ENCODE measurements at regions not wholly inside any gene's neighbourhood (a gene's known extent, or its start where the extent isn't known, plus 50 kb on each side); places are given as distances from the start of the nearest gene placed in this dataset.
"Not testable (repeated sequence)": the region's sequence is repeated elsewhere in the genome, so short reads cannot be mapped to it uniquely, and the experiment has no call there.

- Mint-ChIP-seq H3K27ac (ENCODE audit: low read depth) (no peak overlapping the region), H3K9me3 (no peaks in the 10 kb centered on the region), H3K36me3 (ENCODE audit: insufficient read depth) (no peaks in the 10 kb centered on the region), H3K4me3 (no peak overlapping the region), H3K4me1 (no peaks in the 10 kb centered on the region), H3K27me3 (no peaks in the 10 kb centered on the region)
- DNase-seq (ENCODE audit: low spot score in 2 of 2) (no peak), ATAC-seq (replicated peaks; ENCODE audit: extremely low read depth, poor library complexity, severe bottlenecking) (no peak)
Measured at GRCh38 chr7:65317372-65317771, 56.3 kb upstream of the ZNF92 start.

GRCh38 chr7:65310761-65311160 lies 62.9 kb upstream of the ZNF92 start:
- peaks cover 5% of the 10 kb centered on the region for H3K4me1 Mint-ChIP-seq
- no peaks in the 10 kb centered on the region for H3K36me3 Mint-ChIP-seq (ENCODE audit: insufficient read depth)
- no peaks in the 10 kb centered on the region for H3K9me3 Mint-ChIP-seq
- ATAC-seq (replicated peaks; ENCODE audit: extremely low read depth, poor library complexity, severe bottlenecking) (no peak), DNase-seq (ENCODE audit: low spot score in 2 of 2) (no peak)
- no peaks in the 10 kb centered on the region for H3K27me3 Mint-ChIP-seq
- no peak overlapping the region for H3K4me3 Mint-ChIP-seq
- no peak overlapping the region for H3K27ac Mint-ChIP-seq (ENCODE audit: low read depth)

- peaks cover 18% of the 10 kb centered on the region for H3K27me3 Mint-ChIP-seq
- DNase-seq (ENCODE audit: low spot score in 2 of 2) (no peak), ATAC-seq (replicated peaks; ENCODE audit: extremely low read depth, poor library complexity, severe bottlenecking) (no peak)
- H3K36me3 Mint-ChIP-seq (ENCODE audit: insufficient read depth) = no peaks in the 10 kb centered on the region
- no peaks in the 10 kb centered on the region for H3K9me3 Mint-ChIP-seq
- H3K4me1 Mint-ChIP-seq = peaks cover 5% of the 10 kb centered on the region
- H3K4me3 Mint-ChIP-seq = no peak overlapping the region
- no peak overlapping the region for H3K27ac Mint-ChIP-seq (ENCODE audit: low read depth)
Measured at GRCh38 chr7:65308300-65308678, 65.4 kb upstream of the ZNF92 start.

GRCh38 chr7:65307651-65308299 lies 65.9 kb upstream of the ZNF92 start:
- ATAC-seq (replicated peaks; ENCODE audit: extremely low read depth, poor library complexity, severe bottlenecking) = peak; percentile 68
- H3K36me3 Mint-ChIP-seq (ENCODE audit: insufficient read depth) = no peaks in the 10 kb centered on the region
- DNase-seq (ENCODE audit: low spot score in 2 of 2) = peak; percentile 12 to 21
- no peak overlapping the region for H3K27ac Mint-ChIP-seq (ENCODE audit: low read depth)
- H3K27me3 Mint-ChIP-seq = peaks cover 18% of the 10 kb centered on the region
- H3K9me3 Mint-ChIP-seq = no peaks in the 10 kb centered on the region
- H3K4me3 Mint-ChIP-seq = no peak overlapping the region
- peaks cover 5% of the 10 kb centered on the region for H3K4me1 Mint-ChIP-seq

GRCh38 chr7:65304175-65304574 lies 69.5 kb upstream of the ZNF92 start:
- DNase-seq (ENCODE audit: low spot score in 2 of 2) = no peak
- H3K4me3 Mint-ChIP-seq = no peak overlapping the region
- peaks cover 5% of the 10 kb centered on the region for H3K4me1 Mint-ChIP-seq
- no peaks in the 10 kb centered on the region for H3K36me3 Mint-ChIP-seq (ENCODE audit: insufficient read depth)
- no peaks in the 10 kb centered on the region for H3K9me3 Mint-ChIP-seq
- ATAC-seq (replicated peaks; ENCODE audit: extremely low read depth, poor library complexity, severe bottlenecking) = no peak
- H3K27me3 Mint-ChIP-seq = peaks cover 18% of the 10 kb centered on the region
- H3K27ac Mint-ChIP-seq (ENCODE audit: low read depth) = no peak overlapping the region

GRCh38 chr7:65302883-65303282 lies 70.8 kb upstream of the ZNF92 start:
- Mint-ChIP-seq H3K27me3 (peaks cover 18% of the 10 kb centered on the region), H3K4me1 (peaks cover 5% of the 10 kb centered on the region), H3K36me3 (ENCODE audit: insufficient read depth) (no peaks in the 10 kb centered on the region), H3K4me3 (no peak overlapping the region), H3K9me3 (no peaks in the 10 kb centered on the region), H3K27ac (ENCODE audit: low read depth) (no peak overlapping the region)
- ATAC-seq (replicated peaks; ENCODE audit: extremely low read depth, poor library complexity, severe bottlenecking) (no peak), DNase-seq (ENCODE audit: low spot score in 2 of 2) (no peak)

GRCh38 chr7:65301007-65301406 lies 72.6 kb upstream of the ZNF92 start:
- Mint-ChIP-seq H3K4me1 (peaks cover 3% of the 10 kb centered on the region), H3K27ac (ENCODE audit: low read depth) (no peak overlapping the region), H3K36me3 (ENCODE audit: insufficient read depth) (no peaks in the 10 kb centered on the region), H3K4me3 (no peak overlapping the region), H3K27me3 (peaks cover 18% of the 10 kb centered on the region), H3K9me3 (no peaks in the 10 kb centered on the region)
- DNase-seq (ENCODE audit: low spot score in 2 of 2) = no peak
- no peak for ATAC-seq (replicated peaks; ENCODE audit: extremely low read depth, poor library complexity, severe bottlenecking)

GRCh38 chr7:65295409-65295808 lies 78.2 kb upstream of the ZNF92 start:
- Mint-ChIP-seq H3K27ac (ENCODE audit: low read depth) (no peak overlapping the region), H3K4me1 (peaks cover 18% of the 10 kb centered on the region), H3K36me3 (ENCODE audit: insufficient read depth) (no peaks in the 10 kb centered on the region), H3K27me3 (peaks cover 15% of the 10 kb centered on the region), H3K9me3 (no peaks in the 10 kb centered on the region), H3K4me3 (no peak overlapping the region)
- no peak for DNase-seq (ENCODE audit: low spot score in 2 of 2)
- no peak for ATAC-seq (replicated peaks; ENCODE audit: extremely low read depth, poor library complexity, severe bottlenecking)

- H3K9me3 Mint-ChIP-seq; H3K36me3 Mint-ChIP-seq (ENCODE audit: insufficient read depth); ATAC-seq (replicated peaks; ENCODE audit: extremely low read depth, poor library complexity, severe bottlenecking); H3K27ac Mint-ChIP-seq (ENCODE audit: low read depth); H3K4me3 Mint-ChIP-seq; DNase-seq (ENCODE audit: low spot score in 2 of 2); H3K4me1 Mint-ChIP-seq: not testable (repeated sequence)
- peaks cover 15% of the 10 kb centered on the region for H3K27me3 Mint-ChIP-seq
Measured at GRCh38 chr7:65290340-65290739, 83.3 kb upstream of the ZNF92 start.

GRCh38 chr7:65287023-65287422 lies 86.6 kb upstream of the ZNF92 start:
- Mint-ChIP-seq H3K27me3 (peaks cover 3% of the 10 kb centered on the region), H3K36me3 (ENCODE audit: insufficient read depth) (no peaks in the 10 kb centered on the region), H3K27ac (ENCODE audit: low read depth) (no peak overlapping the region), H3K4me1 (no peaks in the 10 kb centered on the region), H3K9me3 (no peaks in the 10 kb centered on the region), H3K4me3 (no peak overlapping the region)
- DNase-seq (ENCODE audit: low spot score in 2 of 2) = no peak
- no peak for ATAC-seq (replicated peaks; ENCODE audit: extremely low read depth, poor library complexity, severe bottlenecking)

- no peaks in the 10 kb centered on the region for H3K9me3 Mint-ChIP-seq
- DNase-seq (ENCODE audit: low spot score in 2 of 2) (no peak), ATAC-seq (replicated peaks; ENCODE audit: extremely low read depth, poor library complexity, severe bottlenecking) (no peak)
- H3K4me1 Mint-ChIP-seq = no peaks in the 10 kb centered on the region
- no peaks in the 10 kb centered on the region for H3K36me3 Mint-ChIP-seq (ENCODE audit: insufficient read depth)
- no peak overlapping the region for H3K27ac Mint-ChIP-seq (ENCODE audit: low read depth)
- H3K4me3 Mint-ChIP-seq = no peak overlapping the region
- H3K27me3 Mint-ChIP-seq = peaks cover 11% of the 10 kb centered on the region
Measured at GRCh38 chr7:65285906-65286864, 87.5 kb upstream of the ZNF92 start.

GRCh38 chr7:65285241-65285640 lies 88.4 kb upstream of the ZNF92 start:
- H3K36me3 Mint-ChIP-seq (ENCODE audit: insufficient read depth); DNase-seq (ENCODE audit: low spot score in 2 of 2); ATAC-seq (replicated peaks; ENCODE audit: extremely low read depth, poor library complexity, severe bottlenecking); H3K27ac Mint-ChIP-seq (ENCODE audit: low read depth); H3K4me3 Mint-ChIP-seq; H3K4me1 Mint-ChIP-seq; H3K9me3 Mint-ChIP-seq: not testable (repeated sequence)
- peaks cover 21% of the 10 kb centered on the region for H3K27me3 Mint-ChIP-seq

GRCh38 chr7:65279795-65280194 lies 93.9 kb upstream of the ZNF92 start:
- ATAC-seq (replicated peaks; ENCODE audit: extremely low read depth, poor library complexity, severe bottlenecking) (no peak), DNase-seq (ENCODE audit: low spot score in 2 of 2) (no peak)
- no peak overlapping the region for H3K27ac Mint-ChIP-seq (ENCODE audit: low read depth)
- peaks cover 43% of the 10 kb centered on the region for H3K27me3 Mint-ChIP-seq
- no peaks in the 10 kb centered on the region for H3K36me3 Mint-ChIP-seq (ENCODE audit: insufficient read depth)
- H3K4me3 Mint-ChIP-seq = no peak overlapping the region
- H3K9me3 Mint-ChIP-seq = peaks cover 7% of the 10 kb centered on the region
- no peaks in the 10 kb centered on the region for H3K4me1 Mint-ChIP-seq

All from central memory CD8-positive, alpha-beta T cell (primary cell).